HPDE6-E6E7 (cell line): ENCODE measurements at regions not wholly inside any gene's neighbourhood (a gene's known extent, or its start where the extent isn't known, plus 50 kb on each side); places are given as distances from the start of the nearest gene placed in this dataset.
A peak's percentile ranks its signal among the peaks of the same experiment; 100 is the strongest.
"Not testable (repeated sequence)": the region's sequence is repeated elsewhere in the genome, so short reads cannot be mapped to it uniquely, and the experiment has no call there.

ENCODE experiments used
- DNase-seq: peaks from one replicate; pipeline ENCODE4 v3.0.0; 2011; ENCODE audit warnings: missing footprints; ENCODE audit errors: extremely low spot score

GRCh38 chr3:164132878-164133277 lies 945.4 kb downstream of the SI start:
- no peak for DNase-seq

DNA sequence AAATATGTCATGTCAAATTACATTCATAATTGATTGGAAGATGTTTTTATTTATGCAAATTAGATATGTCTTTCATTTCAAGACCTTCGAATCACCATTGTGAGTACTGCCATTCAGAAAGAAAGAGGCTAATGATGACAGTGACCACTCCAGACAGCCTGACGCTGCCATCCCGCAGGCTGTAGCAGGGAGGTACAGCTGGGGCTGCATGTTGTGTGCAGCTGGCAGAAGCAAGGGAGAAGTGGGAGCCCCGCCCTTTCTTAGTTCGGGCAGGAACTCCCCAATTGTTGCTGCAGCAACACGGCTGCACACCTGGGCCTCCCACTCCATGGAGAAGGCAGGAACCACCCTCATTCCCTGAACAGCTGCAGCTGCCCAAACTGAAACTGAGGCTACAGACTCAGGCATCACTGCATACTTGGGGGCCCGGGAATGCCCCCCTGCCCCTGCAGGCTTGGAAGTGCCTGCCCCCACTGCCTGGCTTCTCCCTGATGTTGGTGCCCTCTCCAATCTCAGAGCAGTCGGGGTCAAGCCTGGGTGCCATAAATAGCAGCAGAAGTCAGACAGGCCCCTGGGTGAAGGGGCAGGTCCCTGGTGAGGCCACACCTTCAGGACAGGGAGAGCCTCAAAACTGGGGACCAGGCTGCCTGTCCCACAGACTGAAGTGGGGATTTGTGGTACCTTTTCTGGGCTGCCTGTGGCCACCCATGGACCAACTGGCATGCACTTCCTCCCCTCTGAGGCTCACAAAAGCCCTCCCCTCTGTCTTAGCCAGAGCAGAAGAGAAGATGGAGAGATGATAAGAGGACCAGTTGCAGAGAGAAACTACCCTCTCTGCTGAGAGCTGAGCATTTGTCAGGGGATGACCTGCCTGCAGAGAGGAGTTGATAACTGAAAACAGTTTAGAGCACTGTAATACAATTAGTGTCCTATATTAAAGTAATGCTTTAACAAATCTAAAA lies 964.6 kb downstream of the SI start:
- DNase-seq: no peak

DNA sequence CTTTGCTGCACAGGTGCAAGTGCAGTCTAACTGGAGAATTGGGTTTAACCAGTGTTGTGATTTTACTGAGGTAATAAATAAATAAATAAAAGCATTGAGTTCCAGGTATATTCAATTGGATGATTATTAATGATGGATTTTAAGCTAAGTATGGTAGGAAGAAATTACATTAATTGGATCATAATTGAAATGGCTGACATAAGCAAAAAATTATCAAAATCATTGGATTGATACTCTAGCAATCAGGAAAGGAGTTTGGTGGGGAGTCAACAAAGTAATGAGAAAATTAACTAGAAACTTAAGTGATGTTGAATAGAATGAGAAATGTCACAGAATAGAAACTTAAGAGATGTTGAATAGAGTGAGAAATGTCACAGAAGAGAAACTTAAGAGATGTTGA lies 981.9 kb downstream of the SI start:
- DNase-seq: no peak

DNA sequence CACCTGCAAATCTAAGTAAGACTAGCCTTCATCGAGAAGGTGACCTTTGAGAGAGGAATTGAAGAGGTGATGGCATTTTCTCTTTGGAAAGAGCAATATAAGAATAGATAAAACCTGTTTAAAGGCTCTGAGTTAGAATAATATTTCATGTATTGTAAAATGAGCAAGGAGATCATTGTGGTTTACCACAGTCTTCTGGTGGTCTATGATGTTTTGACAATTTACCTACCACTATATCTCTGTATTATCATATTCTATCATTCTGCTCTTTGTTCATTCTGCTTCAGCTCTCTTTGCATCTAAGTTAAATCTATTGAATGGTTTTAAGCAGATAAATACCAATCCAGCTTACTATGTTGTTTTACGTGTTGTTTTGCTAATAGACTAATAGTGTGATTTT lies 982.3 kb downstream of the SI start:
- no peak for DNase-seq

- no peak for DNase-seq
Observed at GRCh38 chr3:164095279-164095678, 983.0 kb downstream of the SI start.

- no peak for DNase-seq
Observed at GRCh38 chr3:164094546-164094945, 983.8 kb downstream of the SI start.

GRCh38 chr3:164080208-164080607 lies 998.1 kb downstream of the SI start:
- DNase-seq: no peak

DNA sequence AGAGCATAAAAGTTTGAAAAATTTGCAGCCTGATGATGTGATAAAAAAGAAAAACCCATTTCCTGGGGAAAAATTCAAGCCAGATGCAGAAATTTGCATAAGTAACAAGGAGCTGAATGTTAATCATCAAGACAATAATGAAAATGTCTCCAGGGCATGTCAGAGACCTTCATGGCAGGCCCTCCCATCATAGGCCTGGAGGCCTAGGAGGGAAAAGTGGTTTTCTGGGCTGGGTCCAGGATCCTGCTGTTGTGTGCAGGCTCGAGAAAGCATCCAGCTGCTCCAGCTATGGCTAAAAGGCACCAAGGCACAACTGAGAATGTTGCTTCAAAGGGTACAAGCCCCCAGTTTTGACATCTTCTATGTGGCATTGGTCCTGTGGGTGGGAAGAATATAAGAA lies 1014.0 kb downstream of the SI start:
- DNase-seq: no peak

DNA sequence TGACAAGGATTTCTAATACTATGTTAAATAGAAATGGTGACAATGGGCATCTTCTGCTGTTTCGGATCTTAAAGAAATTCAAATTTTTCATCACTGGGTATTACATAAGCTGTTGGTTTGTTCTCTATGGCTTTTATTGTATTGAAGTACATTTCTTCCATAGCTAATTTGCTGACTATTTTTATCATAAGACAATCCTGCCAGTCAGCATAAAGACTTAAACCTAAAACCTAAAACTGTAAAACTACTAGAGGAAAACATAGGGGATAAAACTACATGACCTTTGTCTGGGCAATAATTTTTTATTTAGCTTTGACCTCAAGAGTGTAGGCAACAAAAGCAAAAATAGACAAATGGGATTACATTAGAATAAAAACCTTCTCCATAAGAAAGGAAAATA lies 1017.4 kb downstream of the SI start:
- no peak for DNase-seq

DNA sequence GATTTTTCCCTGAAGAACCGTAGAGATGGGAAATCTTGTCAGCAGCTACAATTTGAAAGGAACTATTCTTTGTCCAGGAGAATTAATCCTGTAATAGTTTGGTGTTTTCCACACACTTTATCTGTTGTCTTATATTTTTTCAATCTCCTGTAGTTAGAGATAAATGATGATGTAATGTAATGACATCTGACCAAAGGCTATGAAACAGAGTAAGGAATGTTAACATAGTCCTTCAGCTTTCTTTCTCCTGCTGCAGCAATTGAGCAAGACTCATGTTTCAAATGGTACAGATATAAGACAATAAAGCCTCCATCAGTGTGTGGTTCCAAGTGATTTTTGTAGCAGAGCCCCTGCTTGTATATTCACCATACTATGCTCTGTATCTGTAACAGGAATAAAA lies 1028.4 kb downstream of the SI start:
- no peak for DNase-seq

- no peak for DNase-seq
Observed at GRCh38 chr3:164048451-164048850, 1029.8 kb downstream of the SI start.

- no peak for DNase-seq
Observed at GRCh38 chr3:164040991-164041390, 1037.3 kb downstream of the SI start.

DNA sequence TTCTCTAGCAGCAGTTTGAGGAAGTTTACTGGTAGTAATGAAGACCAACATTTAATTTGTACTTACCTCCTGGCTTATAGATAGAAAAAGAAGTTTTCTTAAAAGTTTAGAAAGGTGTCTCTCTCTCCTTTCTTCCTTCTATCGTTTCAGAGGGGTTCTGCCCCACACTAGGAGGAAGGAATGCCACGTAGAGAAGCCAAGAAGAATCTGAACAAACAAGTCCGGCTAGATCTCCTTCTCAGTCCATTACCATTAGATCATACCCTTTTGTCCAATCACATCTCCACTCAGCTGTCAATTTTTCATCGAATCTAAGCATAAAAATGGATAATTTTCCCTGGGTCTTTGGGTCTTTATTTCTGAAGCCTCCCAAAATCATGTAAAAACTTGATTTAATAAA lies 1048.1 kb downstream of the SI start:
- peak; percentile 1 for DNase-seq

GRCh38 chr3:164024786-164025185 lies 1053.5 kb downstream of the SI start:
- DNase-seq: no peak

DNA sequence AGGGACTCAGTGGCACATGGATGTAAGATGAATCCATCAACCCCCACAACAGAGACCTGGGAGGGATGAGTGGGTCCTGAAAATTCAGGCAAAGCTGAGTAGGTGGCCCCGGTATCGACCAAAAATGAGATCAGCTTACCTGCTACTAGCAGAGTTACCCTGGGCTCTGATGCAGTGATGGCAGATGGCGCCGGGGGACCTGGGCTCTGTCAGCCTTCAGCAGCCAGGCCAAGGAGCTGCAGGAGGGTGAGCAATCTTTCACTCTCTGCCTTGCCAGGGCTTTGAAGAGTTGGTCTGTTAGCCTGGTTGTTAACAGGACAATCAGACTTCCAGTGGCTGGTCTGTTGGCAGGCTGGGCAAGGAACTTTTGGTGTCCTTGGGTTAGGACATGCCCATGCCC lies 1054.8 kb downstream of the SI start:
- DNase-seq: no peak

GRCh38 chr3:164018500-164018899 lies 1059.8 kb downstream of the SI start:
- no peak for DNase-seq

- DNase-seq: no peak
Observed at GRCh38 chr3:164007765-164008164, 1070.5 kb downstream of the SI start.

DNA sequence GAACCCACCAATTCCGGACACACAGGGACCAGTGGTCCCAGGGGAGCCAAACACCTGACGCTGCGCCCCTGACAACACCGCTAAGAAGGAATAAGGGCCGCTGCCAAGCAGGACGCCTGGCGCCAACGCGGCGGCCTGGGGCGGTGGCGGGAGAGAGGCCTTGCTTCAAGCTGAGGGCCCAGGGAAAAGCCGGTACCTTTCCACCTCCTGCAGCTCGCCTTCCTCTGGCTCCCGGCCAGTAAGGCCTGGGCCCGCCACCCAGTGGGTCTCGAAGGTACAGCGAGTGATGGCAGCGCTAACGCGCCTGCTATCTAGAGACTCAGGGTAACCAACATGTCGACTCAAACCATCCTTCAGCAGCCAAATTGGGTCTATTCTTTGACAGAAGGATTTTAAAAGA lies 1074.1 kb downstream of the SI start:
- no peak for DNase-seq

- not testable (repeated sequence) for DNase-seq
Observed at GRCh38 chr3:164003016-164003415, 1075.3 kb downstream of the SI start.

GRCh38 chr3:163983940-163984339 lies 1094.4 kb downstream of the SI start:
- DNase-seq: no peak

DNA sequence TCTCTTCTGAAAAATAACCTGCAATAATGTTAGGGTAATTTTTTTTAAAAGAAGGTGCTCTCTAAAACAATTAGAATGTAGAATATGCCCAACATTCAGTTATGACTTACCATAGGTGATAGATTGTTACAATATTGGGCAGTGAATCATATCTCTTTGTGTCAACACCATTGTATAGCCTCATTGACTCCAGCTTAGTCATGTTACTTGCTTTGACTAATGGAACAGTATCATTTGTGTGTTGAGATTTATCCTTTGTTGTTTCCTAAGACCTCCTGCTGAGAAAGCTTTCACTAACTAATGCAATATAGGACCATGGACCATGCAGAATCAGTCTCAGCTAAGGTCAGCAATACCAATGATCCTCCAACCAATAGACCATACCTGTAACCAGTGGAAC lies 1106.4 kb downstream of the SI start:
- peak; percentile 33 for DNase-seq

DNA sequence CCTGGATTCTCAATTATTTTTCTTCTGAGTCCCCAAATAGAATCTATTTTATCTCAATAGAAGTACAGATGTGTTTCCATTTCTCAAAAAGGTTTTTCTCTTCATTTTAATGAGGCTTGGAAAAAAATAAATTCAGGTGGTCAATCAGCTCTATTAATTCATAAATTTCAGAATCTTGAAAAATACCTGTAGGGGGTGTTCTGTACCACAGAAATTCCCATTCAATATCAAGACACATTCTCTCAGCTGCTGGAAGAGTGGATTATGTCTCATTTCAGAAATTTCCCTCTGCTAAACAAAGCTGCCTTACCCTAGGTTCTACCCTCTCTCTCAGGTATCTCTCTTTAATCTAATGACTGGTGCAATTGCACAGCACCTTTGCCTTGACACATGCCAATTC lies 1121.2 kb downstream of the SI start:
- no peak for DNase-seq

DNA sequence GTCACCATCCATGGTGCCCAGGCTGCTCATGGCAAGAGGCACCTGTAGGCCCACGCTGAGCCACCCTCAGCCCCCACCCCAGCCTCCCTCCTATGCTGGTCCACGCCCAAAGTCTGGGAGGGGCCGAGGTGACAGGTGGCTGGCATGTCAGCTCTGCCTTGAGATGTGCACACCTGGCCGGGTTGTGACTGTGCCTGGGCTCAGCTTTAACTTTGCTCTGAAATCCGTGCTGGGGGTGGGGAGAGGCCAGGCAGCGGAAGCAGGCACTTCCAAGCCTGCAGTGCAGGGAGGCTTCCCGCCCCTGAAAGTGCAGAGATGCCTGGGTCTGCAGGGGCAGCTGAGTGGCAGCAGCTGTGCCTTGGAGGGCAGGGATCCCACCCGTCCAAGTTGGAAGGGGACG lies 1124.8 kb downstream of the SI start:
- DNase-seq: no peak

GRCh38 chr3:163952499-163952898 lies 1125.8 kb downstream of the SI start:
- no peak for DNase-seq
